Naive thymus-derived CD8-positive, alpha-beta T cell (primary cell): ENCODE measurements at regions not wholly inside any gene's neighbourhood (a gene's known extent, or its start where the extent isn't known, plus 50 kb on each side); places are given as distances from the start of the nearest gene placed in this dataset.
"Not testable (repeated sequence)": the region's sequence is repeated elsewhere in the genome, so short reads cannot be mapped to it uniquely, and the experiment has no call there.

Experiments used
- ATAC-seq, 2 donors: fragments of 150-1000 bp; cut with Tn5 transposase in 1 of 2; sonication (Bioruptor Pico), chemical (Tn5 transposase) in 1 of 2; 1 replicate in 1 of 2; 2 replicates in 1 of 2; pipeline ENCODE4 v1.10.0; 2021; ENCODE audit warnings: mild to moderate bottlenecking in 2 of 2, moderate library complexity in 2 of 2
- POLR2A ChIA-PET: fragments of 350-600 bp; sonication (Branson Sonifier 250); formaldehyde crosslinking; loops from one replicate; lab custom pipeline; 2021; ENCODE audit warnings: antibody characterized with exemption; lab: Charles Lee
- DNase-seq, 10 donors: peaks; one replicate each; pipeline versions ENCODE4 v3.0.0 to v3.0.0-alpha.2; 2020 to 2022
- H3K27ac Mint-ChIP-seq, 10 donors: one replicate each; pipeline ENCODE4 v1.8.0; 2020 to 2022; ENCODE audit warnings: mild to moderate bottlenecking in 10 of 10, mixed read lengths in 10 of 10, moderate library complexity in 4 of 10, inconsistent platforms in 1 of 10
- H3K27me3 Mint-ChIP-seq, 5 donors: one replicate each; pipeline ENCODE4 v1.8.0; 2021 to 2022; ENCODE audit warnings: mixed read lengths in 5 of 5
- H3K36me3 Mint-ChIP-seq, 3 donors: one replicate each; pipeline ENCODE4 v1.8.0; 2020 to 2022; ENCODE audit warnings: mixed read lengths in 3 of 3, mild to moderate bottlenecking in 2 of 3, inconsistent platforms in 1 of 3
- H3K4me1 Mint-ChIP-seq, 4 donors: one replicate each; pipeline ENCODE4 v1.8.0; 2021 to 2022; ENCODE audit warnings: mixed read lengths in 4 of 4
- H3K4me3 Mint-ChIP-seq, 10 donors: one replicate each; pipeline ENCODE4 v1.8.0; 2020 to 2022; ENCODE audit warnings: mild to moderate bottlenecking in 10 of 10, mixed read lengths in 10 of 10, moderate library complexity in 6 of 10, inconsistent platforms in 1 of 10
- H3K9me3 Mint-ChIP-seq, 9 donors: one replicate each; pipeline ENCODE4 v1.8.0; 2020 to 2022; ENCODE audit warnings: mixed read lengths in 9 of 9, mild to moderate bottlenecking in 3 of 9, inconsistent platforms in 1 of 9, moderate library complexity in 1 of 9

DNA sequence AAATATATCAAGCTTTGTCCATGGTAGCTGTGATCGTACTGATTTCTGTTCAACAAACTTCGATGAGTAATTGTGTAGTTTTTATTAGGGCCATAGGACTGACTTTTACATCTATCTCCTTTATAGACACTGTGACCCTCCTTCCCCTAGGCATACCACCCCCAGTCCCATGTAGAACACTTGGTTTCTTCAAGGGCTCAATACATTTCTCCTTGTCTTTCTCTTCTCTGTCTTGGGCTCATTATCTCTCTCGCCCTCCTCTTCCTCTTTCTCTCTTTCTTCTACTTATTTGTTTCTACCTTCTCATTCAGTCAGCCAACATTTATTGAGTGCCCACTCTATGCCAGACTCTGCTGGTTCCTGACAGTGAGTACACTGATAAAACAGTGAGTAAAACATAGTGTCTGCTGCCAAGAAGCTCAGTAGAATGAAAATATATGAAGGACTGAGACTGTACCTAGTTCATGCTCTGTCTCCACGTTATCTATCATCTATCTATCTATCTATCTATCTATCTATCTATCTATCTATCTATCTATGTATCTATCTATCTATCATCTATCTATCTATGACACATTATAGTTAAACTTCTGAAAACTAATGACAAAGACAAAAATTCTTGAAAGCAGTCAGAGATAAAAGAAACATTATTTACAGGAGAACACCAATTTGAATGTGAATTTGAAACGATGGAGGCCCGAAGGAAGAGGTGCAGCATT lies 122.8 kb downstream of the RBMX2 start:
- ATAC-seq: no peak
- POLR2A ChIA-PET: no interaction called here
- no peak for DNase-seq
- no peaks in the 10 kb centered on the region for H3K36me3 Mint-ChIP-seq
- peaks cover 0 to 2% (median 0%) of the 10 kb centered on the region in 9 donors for H3K9me3 Mint-ChIP-seq
- peaks cover 0 to 10% (median 4%) of the 10 kb centered on the region in 5 donors for H3K27me3 Mint-ChIP-seq
- peak overlapping the region in 1 of 10 donors; percentile 49 for H3K27ac Mint-ChIP-seq
- H3K4me1 Mint-ChIP-seq: peaks cover 4 to 6% (median 5%) of the 10 kb centered on the region in 4 donors
- peak overlapping the region in 7 of 10 donors; percentile 33 to 64 (median 47) for H3K4me3 Mint-ChIP-seq

DNA sequence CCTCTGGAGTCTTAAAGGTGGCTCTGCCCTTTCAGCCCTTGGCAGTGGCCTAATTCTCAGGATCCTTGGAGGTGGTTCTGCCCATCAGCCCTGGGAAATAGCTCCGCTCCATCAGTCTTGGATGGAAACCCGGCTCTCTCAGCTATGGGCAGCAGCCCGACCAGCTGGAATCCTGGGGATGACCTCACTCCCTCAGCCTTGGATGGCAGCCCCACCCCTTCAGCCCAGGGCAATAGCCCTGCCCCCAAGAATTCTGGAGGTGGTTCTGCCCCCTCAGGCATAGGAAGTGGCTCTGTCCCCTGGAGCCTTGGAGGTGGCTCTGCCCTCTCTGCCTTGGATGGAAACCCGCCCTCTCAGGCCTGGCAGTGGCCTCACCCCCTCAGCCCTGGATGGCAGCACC lies 127.7 kb downstream of the RBMX2 start:
- H3K4me3 Mint-ChIP-seq: no peak overlapping the region
- peaks cover 0 to 3% (median 0%) of the 10 kb centered on the region in 9 donors for H3K9me3 Mint-ChIP-seq
- peaks cover 1 to 3% (median 3%) of the 10 kb centered on the region in 4 donors for H3K4me1 Mint-ChIP-seq

DNA sequence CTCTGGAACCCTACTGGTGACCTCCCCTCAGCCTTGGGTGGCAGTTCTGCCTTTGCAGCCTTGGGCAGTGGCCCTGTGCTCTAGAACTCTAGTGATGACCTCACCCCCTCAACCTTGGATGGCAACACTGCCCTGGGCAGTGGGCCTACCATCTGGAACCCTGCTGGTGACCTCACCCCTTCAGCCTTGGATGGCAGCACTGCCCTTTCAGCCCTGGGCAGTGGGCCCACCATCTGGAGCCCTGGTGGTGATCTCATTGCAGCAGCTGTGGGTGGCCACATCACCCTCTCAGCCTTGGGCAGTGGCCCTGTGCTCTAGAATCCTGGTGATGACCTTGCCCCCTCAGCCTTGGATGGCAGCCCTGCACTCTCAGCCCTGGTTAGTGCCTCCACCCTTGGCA lies 129.3 kb downstream of the RBMX2 start:
- no peak overlapping the region for H3K4me3 Mint-ChIP-seq

More for the DNA sequence above, 127.7 kb downstream of the RBMX2 start:
- DNase-seq (no peak), ATAC-seq (no peak)
- peaks cover 2 to 14% (median 6%) of the 10 kb centered on the region in 5 donors for H3K27me3 Mint-ChIP-seq
- POLR2A ChIA-PET: no interaction called here
- H3K36me3 Mint-ChIP-seq: no peaks in the 10 kb centered on the region
- H3K27ac Mint-ChIP-seq: no peak overlapping the region

DNA sequence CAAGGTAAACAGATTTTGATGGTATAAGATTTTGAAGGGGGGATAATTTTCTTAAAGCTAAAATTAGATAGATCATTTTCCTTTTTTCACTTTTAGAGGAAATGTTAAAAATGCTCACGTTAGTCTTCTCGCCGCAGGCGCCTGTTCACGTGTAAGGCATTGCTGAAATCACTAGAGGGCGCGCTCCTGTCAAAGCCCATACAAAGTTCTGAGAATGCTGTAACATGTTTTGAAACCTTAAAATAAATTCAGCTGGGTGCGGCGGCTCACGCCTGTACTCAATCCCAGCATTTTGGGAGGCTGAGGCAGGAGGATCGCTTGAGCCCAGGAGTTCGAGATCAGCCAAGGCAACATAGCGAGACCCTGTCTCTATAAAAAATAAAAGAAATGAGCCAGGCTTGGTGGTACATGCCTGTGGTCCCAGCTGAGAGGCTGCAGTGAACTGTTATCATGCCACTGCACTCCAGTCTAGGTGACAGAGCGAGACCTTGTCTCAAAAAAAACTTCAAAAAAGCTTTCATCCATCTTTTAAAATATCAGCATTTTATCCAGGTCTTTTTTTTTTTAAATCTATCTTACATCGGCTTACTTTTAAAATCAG lies 138.0 kb downstream of the RBMX2 start:
- no peak overlapping the region for H3K27ac Mint-ChIP-seq
- no peaks in the 10 kb centered on the region for H3K36me3 Mint-ChIP-seq
- H3K4me3 Mint-ChIP-seq: no peak overlapping the region
- POLR2A ChIA-PET: no interaction called here
- H3K9me3 Mint-ChIP-seq: no peaks in the 10 kb centered on the region
- peaks cover 0 to 6% (median 0%) of the 10 kb centered on the region in 5 donors for H3K27me3 Mint-ChIP-seq
- DNase-seq: peak in 6 of 10 donors; percentile 6 to 36 (median 17)
- no peak for ATAC-seq
- no peaks in the 10 kb centered on the region for H3K4me1 Mint-ChIP-seq

More for the DNA sequence above, 129.3 kb downstream of the RBMX2 start:
- Mint-ChIP-seq H3K27ac (no peak overlapping the region), H3K9me3 (peaks cover 0 to 3% (median 0%) of the 10 kb centered on the region in 9 donors), H3K4me1 (peaks cover 0 to 2% (median 0%) of the 10 kb centered on the region in 4 donors), H3K36me3 (no peaks in the 10 kb centered on the region), H3K27me3 (peaks cover 0 to 8% (median 4%) of the 10 kb centered on the region in 5 donors)
- ATAC-seq: no peak
- DNase-seq: no peak
- POLR2A ChIA-PET: no interaction called here

DNA sequence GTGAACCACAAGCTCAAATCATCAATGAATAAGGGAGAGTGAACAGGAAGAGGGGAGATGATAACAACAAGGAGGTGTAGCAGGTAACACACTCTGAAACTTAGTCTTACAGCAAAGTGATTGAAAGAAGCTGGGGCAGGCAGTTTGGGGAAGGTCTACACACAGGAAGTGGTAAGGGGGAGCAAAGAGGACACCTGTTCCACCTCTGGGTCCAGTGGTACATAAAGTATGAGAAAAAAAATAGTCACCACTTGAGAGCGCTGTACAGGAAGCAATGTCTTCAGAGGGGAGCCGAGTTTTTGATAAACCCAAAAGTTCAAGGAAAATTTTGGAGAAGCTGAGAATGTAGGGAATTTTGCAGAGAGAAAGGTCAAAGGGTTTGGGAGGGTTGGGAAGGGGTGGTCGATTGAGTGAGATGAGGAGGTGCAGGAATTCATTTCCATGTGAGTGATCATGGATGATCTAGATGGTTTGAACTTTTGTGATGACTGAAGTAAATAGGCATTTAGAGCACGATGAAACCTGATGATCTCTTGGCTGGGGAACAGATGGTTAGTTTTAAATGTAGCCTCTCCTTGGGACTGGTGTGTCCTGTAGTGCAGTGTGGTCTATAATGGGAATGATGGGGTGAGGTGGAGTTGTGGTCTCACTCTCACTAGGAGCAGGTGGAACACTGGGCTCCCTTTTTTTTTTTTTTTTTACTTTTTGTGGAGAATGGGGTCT lies 142.0 kb downstream of the RBMX2 start:
- Mint-ChIP-seq H3K9me3 (no peaks in the 10 kb centered on the region), H3K4me3 (no peak overlapping the region), H3K27me3 (peaks cover 0 to 2% (median 0%) of the 10 kb centered on the region in 5 donors), H3K4me1 (no peaks in the 10 kb centered on the region), H3K36me3 (no peaks in the 10 kb centered on the region), H3K27ac (no peak overlapping the region)
- DNase-seq (no peak), ATAC-seq (no peak)
- POLR2A ChIA-PET: no interaction called here

DNA sequence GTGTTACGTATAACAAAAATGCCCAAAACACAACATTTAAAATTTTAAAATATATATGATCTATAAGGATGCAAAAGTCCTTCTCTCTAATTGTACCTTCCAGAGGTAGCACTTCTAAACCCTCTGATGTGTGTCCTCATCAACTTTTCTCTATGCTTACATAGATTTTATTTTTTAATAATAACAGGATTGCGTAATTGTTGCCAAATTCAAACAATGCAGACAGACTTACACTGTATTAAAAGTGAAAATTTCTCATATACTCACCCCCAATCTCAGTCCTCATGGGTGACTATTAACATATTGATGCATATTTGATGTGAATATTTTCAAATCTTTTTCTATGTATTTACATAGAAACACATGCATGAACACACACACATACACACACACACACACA lies 144.0 kb downstream of the RBMX2 start:
- DNase-seq (no peak), ATAC-seq (no peak)
- H3K27ac Mint-ChIP-seq: no peak overlapping the region
- H3K27me3 Mint-ChIP-seq: no peaks in the 10 kb centered on the region
- no peaks in the 10 kb centered on the region for H3K9me3 Mint-ChIP-seq
- POLR2A ChIA-PET: no interaction called here
- H3K4me1 Mint-ChIP-seq: no peaks in the 10 kb centered on the region
- no peak overlapping the region for H3K4me3 Mint-ChIP-seq
- no peaks in the 10 kb centered on the region for H3K36me3 Mint-ChIP-seq

DNA sequence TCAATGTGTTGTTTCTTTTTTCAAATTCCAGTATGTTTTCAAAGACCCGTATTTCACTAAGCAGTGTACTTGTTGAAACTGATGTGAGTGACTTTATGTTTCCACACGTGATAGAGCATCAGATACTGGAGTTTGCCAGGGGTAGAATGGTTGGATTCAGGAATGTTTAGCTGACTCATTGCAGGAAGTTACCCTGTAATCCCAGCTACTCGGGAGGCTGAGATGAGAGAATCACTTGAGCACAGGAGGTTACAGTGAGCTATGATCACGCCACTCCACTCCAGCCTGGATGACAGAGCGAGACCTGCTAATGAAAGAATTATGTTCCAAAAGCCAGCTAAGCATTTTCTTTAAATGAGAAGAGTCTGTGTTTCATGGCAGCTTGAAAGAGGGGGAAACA lies 147.6 kb downstream of the RBMX2 start:
- H3K9me3 Mint-ChIP-seq, ATAC-seq, POLR2A ChIA-PET, H3K27me3 Mint-ChIP-seq, H3K4me3 Mint-ChIP-seq, DNase-seq, H3K36me3 Mint-ChIP-seq, H3K4me1 Mint-ChIP-seq: not testable (repeated sequence)
- peak overlapping the region in 1 of 10 donors; percentile 9 for H3K27ac Mint-ChIP-seq

DNA sequence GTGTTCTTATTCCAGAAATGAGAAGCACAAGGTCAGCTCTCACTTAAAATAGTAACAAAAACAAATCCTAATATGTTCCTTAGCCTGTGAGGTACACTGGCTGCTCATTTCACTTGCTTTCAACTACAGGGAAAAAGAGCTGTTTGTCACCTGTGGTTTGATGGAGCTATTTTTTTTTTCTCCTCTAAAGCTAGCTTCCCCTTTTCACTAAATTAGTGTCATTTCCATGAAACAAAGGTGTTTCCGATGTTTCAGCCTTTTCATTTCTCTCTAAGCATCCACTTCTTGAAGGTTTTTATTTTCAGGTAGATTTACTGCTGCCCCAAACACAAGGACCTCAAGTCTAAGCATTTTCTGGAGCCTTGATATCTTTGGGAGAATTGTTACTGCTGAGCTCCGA lies 148.6 kb downstream of the RBMX2 start:
- no peak overlapping the region for H3K27ac Mint-ChIP-seq
- peaks cover 0 to 6% (median 1%) of the 10 kb centered on the region in 5 donors for H3K27me3 Mint-ChIP-seq
- no peaks in the 10 kb centered on the region for H3K4me1 Mint-ChIP-seq

DNA sequence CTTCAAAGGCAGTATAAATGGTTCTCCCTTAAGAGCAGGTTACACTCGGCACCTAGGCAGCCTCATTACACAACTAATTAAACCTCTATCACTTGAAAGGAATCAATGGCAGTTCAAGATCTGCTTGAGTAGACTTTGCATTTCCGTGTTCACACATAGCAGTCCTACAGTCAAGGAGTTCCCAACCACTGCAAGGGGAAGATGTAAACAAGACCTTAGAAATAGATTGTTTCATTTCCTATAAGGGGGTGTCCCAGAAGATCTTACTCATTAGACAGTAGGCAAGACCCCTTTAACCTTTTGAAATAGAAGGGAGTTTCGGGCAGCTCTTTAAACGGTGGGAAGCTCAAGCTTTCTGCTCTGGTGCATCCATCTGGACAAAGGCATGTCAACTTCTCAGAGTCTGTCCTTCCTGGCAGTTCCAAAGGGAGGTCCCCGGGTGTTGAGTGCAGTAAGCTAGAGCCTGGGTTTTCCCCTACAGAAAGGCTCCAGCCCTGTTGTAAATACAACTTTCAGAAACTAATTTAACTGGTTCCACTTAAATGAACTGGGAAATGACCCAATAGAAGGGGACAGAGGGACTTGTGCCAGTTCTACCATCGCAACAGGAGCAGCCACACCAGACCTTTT lies 150.8 kb downstream of the RBMX2 start:
- ATAC-seq: no peak
- no peak for DNase-seq
- no peak overlapping the region for H3K27ac Mint-ChIP-seq
- peaks cover 0 to 6% (median 1%) of the 10 kb centered on the region in 5 donors for H3K27me3 Mint-ChIP-seq
- no peaks in the 10 kb centered on the region for H3K9me3 Mint-ChIP-seq
- H3K4me1 Mint-ChIP-seq: no peaks in the 10 kb centered on the region
- no peaks in the 10 kb centered on the region for H3K36me3 Mint-ChIP-seq
- POLR2A ChIA-PET: no interaction called here
- H3K4me3 Mint-ChIP-seq: no peak overlapping the region

More for the DNA sequence above, 148.6 kb downstream of the RBMX2 start:
- no peak for DNase-seq
- Mint-ChIP-seq H3K36me3 (no peaks in the 10 kb centered on the region), H3K9me3 (no peaks in the 10 kb centered on the region), H3K4me3 (no peak overlapping the region)
- no peak for ATAC-seq
- POLR2A ChIA-PET: no interaction called here

DNA sequence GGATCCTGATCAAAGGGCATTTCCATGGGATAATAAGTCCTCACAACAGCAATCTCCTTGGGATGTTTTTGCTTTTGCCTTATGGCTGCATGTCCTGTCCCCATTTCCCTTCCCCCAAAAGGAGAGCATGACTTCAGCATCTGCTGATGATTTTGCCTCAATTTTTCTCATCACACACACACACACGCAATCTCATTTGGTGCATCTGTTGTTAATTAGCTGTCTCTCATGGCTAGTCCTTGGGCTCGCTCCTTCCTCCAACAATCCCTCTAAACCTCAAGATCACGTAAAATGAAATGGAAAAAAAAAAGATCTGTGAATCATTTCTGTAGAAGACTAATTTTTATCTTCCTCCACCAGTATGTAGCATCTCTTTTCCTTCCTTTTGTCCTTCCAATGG lies 153.6 kb downstream of the RBMX2 start:
- POLR2A ChIA-PET: no interaction called here
- H3K4me1 Mint-ChIP-seq: no peaks in the 10 kb centered on the region
- no peak overlapping the region for H3K4me3 Mint-ChIP-seq
- H3K9me3 Mint-ChIP-seq: no peaks in the 10 kb centered on the region
- no peaks in the 10 kb centered on the region for H3K36me3 Mint-ChIP-seq
- H3K27ac Mint-ChIP-seq: peak overlapping the region in 1 of 10 donors; percentile 7
- peaks cover 0 to 6% (median 1%) of the 10 kb centered on the region in 5 donors for H3K27me3 Mint-ChIP-seq
- DNase-seq (no peak), ATAC-seq (no peak)

DNA sequence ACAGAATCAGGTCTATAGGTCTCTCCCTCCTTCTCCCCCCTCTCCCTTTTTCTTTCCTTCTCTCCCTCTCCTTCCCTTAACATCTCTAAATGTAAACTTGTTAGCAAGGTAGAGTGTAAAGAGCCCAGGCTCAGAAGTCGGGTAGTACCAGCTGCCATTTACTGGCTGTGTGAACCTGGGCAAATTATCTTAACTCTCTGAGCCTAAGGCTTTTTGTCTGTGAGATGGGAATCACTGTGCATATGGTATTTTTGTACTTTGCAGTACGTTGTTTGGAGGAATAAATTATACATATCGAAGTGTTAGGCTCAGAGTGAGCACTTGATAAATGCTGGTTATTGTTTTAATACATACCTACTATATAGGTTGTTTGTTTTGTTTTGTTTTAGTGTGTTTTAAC lies 154.0 kb downstream of the RBMX2 start:
- ATAC-seq: no peak

DNA sequence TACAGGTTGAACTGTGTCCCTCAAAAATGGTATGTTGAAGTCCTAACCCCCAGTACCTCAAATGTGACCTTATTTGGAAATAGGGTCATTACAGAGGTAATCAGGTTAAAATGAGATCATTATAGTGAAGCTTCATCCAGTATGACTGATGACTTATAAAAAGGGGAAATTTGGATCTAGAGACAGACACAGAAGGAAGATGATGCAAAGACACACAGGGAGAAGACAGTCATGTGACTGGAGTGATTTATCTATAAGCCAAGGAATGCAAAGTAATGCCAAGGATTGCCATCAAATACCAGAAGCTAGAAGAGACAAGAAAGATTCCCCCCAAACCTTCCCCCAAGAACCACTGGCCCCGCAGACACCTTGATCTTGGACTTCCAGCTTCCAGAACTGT lies 155.2 kb downstream of the RBMX2 start:
- no peak for ATAC-seq
- peaks cover 0 to 2% (median under 1%) of the 10 kb centered on the region in 5 donors for H3K27me3 Mint-ChIP-seq
- POLR2A ChIA-PET: no interaction called here
- no peaks in the 10 kb centered on the region for H3K36me3 Mint-ChIP-seq
- H3K4me3 Mint-ChIP-seq: no peak overlapping the region
- H3K27ac Mint-ChIP-seq: no peak overlapping the region
- no peak for DNase-seq
- no peaks in the 10 kb centered on the region for H3K9me3 Mint-ChIP-seq
- no peaks in the 10 kb centered on the region for H3K4me1 Mint-ChIP-seq

More for the DNA sequence above, 154.0 kb downstream of the RBMX2 start:
- Mint-ChIP-seq H3K36me3 (no peaks in the 10 kb centered on the region), H3K27me3 (peaks cover 0 to 6% (median 1%) of the 10 kb centered on the region in 5 donors), H3K4me1 (no peaks in the 10 kb centered on the region), H3K27ac (peak overlapping the region in 1 of 10 donors; percentile 7), H3K4me3 (no peak overlapping the region), H3K9me3 (no peaks in the 10 kb centered on the region)
- no peak for DNase-seq
- POLR2A ChIA-PET: no interaction called here
